NT2/D1 (cell line): ENCODE measurements at regions not wholly inside any gene's neighbourhood (a gene's known extent, or its start where the extent isn't known, plus 50 kb on each side); places are given as distances from the start of the nearest gene placed in this dataset.

Source experiments
- DNase-seq: peaks from one replicate; pipeline ENCODE4 v3.0.0-alpha.2; 2011; ENCODE audit warnings: low read depth, low spot score
- H3K27me3 ChIP-seq: 2 replicates; pipeline ENCODE4 v1.6.0; 2011; ENCODE audit warnings: mild to moderate bottlenecking; ENCODE audit not compliant: insufficient read length, insufficient read depth
- H3K36me3 ChIP-seq: 2 replicates; pipeline ENCODE4 v1.6.1; 2011; ENCODE audit warnings: mild to moderate bottlenecking, low read length, mixed read lengths; ENCODE audit not compliant: insufficient read depth, insufficient read length
- H3K4me1 ChIP-seq: 2 replicates; pipeline ENCODE4 v1.5.1; 2011; ENCODE audit not compliant: insufficient read depth, insufficient read length
- H3K4me3 ChIP-seq: 2 replicates; pipeline ENCODE4 v1.5.1; 2011; ENCODE audit warnings: low read depth; ENCODE audit not compliant: insufficient read length
- H3K9ac ChIP-seq: 2 replicates; pipeline ENCODE4 v1.6.0; 2011; ENCODE audit warnings: low read depth; ENCODE audit not compliant: insufficient read length
- H3K9me3 ChIP-seq: 2 replicates; pipeline ENCODE4 v1.5.1; 2011; ENCODE audit warnings: mild to moderate bottlenecking, low read length; ENCODE audit not compliant: insufficient read depth
- SUZ12 ChIP-seq: IDR thresholded peaks from 2 replicates; pipeline ENCODE4 v1.6.1; 2011; ENCODE audit not compliant: insufficient read length, insufficient read depth; ENCODE audit errors: extremely low read depth
- YY1 ChIP-seq: IDR thresholded peaks from 2 replicates; pipeline ENCODE4 v1.6.1; 2011; ENCODE audit not compliant: insufficient read length, insufficient read depth
- ZNF274 ChIP-seq: IDR thresholded peaks from 2 replicates; pipeline ENCODE4 v1.6.1; 2011; ENCODE audit warnings: mild to moderate bottlenecking, low read depth, low read length

DNA sequence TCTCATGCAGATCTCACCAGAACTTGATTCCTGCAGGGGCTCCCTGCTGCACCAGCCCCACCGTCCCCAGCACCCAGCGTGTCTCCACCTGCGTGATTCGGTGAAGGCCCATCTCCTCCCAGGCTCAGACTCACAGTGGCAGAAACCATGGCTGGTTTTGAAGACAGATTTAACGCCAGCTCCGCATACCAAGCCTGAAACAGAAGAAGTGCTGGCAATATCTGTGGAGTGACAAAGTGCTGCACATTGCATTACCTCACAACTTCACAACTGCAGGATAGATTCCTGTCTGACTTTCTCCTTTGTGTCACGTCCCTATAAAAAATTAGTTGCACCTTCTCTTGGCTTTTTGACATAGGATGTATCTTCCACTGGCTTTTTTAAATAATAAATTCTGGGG lies 120.7 kb downstream of the TTLL2 start:
- no peaks in the 10 kb centered on the region for H3K36me3 ChIP-seq
- no peaks in the 10 kb centered on the region for H3K9me3 ChIP-seq
- H3K9ac ChIP-seq, result no peak overlapping the region
- no peak overlapping the region for H3K4me3 ChIP-seq
- TF ChIP-seq YY1 (no peak), SUZ12 (no peak), ZNF274 (no peak)
- H3K27me3 ChIP-seq, result no peaks in the 10 kb centered on the region
- DNase-seq, result no peak
- H3K4me1 ChIP-seq, result peaks cover 6% of the 10 kb centered on the region

DNA sequence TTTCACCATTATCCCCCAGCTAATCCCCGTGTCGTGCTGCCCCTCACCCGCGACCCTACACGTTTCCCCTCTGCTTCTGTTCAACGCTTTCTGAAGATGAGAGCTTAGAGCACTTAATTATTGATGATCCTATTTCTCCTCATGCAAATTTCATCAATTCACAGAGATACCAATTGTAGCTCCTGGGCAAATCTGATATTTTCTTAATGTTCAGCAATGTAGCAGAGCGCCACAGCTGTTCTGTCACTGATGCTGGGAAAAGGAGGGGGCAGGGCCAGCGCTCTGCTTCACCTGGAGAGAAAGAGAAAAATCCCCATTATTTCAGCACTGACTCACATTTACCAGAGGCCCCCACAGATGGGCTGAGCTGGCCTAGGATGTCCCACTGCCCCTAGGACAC lies 121.2 kb downstream of the TTLL2 start:
- no peaks in the 10 kb centered on the region for H3K36me3 ChIP-seq

DNA sequence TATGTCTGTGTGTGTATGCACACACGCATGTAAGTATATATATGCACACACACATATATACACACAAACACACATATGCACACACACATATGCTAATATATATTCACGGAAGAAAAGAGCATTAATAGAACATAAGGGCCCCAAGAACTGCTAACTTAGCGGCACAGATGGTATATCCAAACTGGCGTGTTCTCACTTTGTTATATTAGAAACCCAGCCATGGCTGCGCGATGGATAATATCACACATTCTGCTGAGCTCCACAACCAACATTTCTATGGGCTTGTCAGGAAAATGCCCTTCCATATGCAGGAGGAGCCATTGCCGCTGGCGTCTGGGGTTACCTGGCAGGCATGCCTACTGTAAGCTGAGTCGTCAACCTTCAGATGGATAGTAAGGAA lies 122.1 kb downstream of the TTLL2 start:
- H3K4me1 ChIP-seq, result peaks cover 6% of the 10 kb centered on the region
- no peaks in the 10 kb centered on the region for H3K27me3 ChIP-seq
- no peak for TF ChIP-seq ZNF274
- TF ChIP-seq YY1, result no peak
- no peak for TF ChIP-seq SUZ12
- no peak overlapping the region for H3K9ac ChIP-seq
- H3K9me3 ChIP-seq, result no peaks in the 10 kb centered on the region
- no peak for DNase-seq
- no peak overlapping the region for H3K4me3 ChIP-seq
- H3K36me3 ChIP-seq, result no peaks in the 10 kb centered on the region

More for the DNA sequence above, 121.2 kb downstream of the TTLL2 start:
- DNase-seq, result no peak
- H3K4me3 ChIP-seq, result no peak overlapping the region
- TF ChIP-seq YY1, result no peak
- no peak for TF ChIP-seq SUZ12
- no peak for TF ChIP-seq ZNF274
- H3K27me3 ChIP-seq, result no peaks in the 10 kb centered on the region
- no peak overlapping the region for H3K9ac ChIP-seq
- peaks cover 6% of the 10 kb centered on the region for H3K4me1 ChIP-seq
- H3K9me3 ChIP-seq, result no peaks in the 10 kb centered on the region

DNA sequence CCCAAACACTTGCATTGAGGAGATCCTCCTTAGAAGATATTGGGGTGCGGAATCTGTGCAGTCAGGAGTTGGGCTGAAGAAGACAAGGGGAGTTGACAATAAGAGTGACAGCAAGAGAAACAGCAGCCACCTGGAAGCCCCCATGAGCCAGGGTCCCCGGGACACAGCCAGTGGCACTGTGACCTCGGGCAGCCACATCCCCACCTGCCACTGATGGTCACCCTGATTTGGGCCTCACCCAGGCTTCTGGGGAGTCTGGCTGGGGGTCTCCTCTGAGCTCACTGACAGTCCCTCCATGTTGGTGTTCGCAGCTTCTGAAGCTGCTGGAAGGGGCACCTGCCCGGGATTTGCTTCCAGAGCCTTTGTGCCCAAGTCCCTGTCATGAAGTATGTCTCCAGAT lies 123.5 kb downstream of the TTLL2 start:
- no peak for DNase-seq
- Histone ChIP-seq H3K27me3 (no peaks in the 10 kb centered on the region), H3K9ac (no peak overlapping the region), H3K36me3 (no peaks in the 10 kb centered on the region), H3K9me3 (no peaks in the 10 kb centered on the region), H3K4me3 (no peak overlapping the region), H3K4me1 (peaks cover 6% of the 10 kb centered on the region)
- TF ChIP-seq SUZ12, result no peak
- no peak for TF ChIP-seq YY1
- TF ChIP-seq ZNF274, result no peak

DNA sequence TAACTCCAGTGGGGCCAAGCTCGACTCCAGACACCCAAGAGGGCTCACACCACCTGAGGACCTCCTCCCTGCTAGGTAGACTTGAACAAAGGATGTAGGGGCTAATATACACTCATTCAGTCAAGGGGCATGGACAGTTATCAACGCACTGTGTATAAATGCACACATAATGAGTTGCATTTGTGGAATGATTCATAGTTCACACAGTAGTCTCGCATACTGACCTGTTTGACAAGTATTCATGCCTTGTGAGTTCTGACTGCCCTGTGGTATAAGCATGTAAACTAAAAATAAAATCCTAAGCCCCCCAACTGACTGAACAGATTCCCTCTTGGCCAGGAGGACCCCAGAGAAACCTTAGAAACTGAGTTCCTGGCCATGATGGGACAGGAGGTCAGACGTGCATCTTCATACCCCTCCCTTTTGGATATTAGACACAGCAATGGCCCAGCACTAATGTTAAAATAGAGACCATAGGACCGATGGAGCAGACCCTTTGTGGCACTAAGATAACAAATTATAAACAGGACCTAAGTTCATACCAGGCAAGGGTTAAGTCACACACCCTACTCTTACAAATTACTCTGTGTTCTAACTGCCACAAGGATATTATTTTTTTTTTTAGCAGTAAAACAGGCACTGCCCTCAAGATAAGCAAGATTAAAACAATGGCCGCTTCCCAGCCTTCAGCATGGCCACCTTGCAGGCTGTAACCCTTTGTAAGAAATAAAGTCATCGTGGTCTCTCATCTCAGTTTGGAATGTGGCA lies 124.4 kb downstream of the TTLL2 start:
- Histone ChIP-seq H3K4me1 (peaks cover 6% of the 10 kb centered on the region), H3K9ac (no peak overlapping the region), H3K9me3 (no peaks in the 10 kb centered on the region), H3K27me3 (no peaks in the 10 kb centered on the region), H3K4me3 (no peak overlapping the region), H3K36me3 (no peaks in the 10 kb centered on the region)
- no peak for DNase-seq
- TF ChIP-seq ZNF274 (no peak), SUZ12 (no peak), YY1 (no peak)

DNA sequence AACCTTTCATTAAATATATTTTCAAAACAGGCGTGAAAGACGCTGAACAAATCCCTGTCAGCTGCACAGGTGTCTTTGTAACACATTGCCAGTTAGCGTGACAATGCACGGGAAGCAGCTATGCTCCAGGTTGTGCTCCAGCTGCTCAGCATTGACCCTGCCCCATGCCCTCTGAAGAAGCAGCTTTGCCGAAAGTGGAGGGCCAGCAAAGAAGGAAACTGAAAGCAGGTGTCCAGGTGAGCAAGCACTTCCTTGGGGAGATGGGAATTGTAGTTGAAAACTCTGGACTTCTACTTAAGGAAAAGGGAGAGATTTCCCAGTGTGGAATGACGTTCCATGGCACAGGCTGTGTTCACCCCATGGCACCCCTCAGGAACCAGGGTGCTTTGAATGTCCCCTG lies 125.7 kb downstream of the TTLL2 start:
- no peaks in the 10 kb centered on the region for H3K9me3 ChIP-seq
- H3K27me3 ChIP-seq, result no peaks in the 10 kb centered on the region
- DNase-seq, result no peak
- peaks cover 3% of the 10 kb centered on the region for H3K4me1 ChIP-seq
- no peak overlapping the region for H3K9ac ChIP-seq
- no peaks in the 10 kb centered on the region for H3K36me3 ChIP-seq
- H3K4me3 ChIP-seq, result no peak overlapping the region
- TF ChIP-seq YY1, result no peak
- TF ChIP-seq SUZ12, result no peak
- no peak for TF ChIP-seq ZNF274

DNA sequence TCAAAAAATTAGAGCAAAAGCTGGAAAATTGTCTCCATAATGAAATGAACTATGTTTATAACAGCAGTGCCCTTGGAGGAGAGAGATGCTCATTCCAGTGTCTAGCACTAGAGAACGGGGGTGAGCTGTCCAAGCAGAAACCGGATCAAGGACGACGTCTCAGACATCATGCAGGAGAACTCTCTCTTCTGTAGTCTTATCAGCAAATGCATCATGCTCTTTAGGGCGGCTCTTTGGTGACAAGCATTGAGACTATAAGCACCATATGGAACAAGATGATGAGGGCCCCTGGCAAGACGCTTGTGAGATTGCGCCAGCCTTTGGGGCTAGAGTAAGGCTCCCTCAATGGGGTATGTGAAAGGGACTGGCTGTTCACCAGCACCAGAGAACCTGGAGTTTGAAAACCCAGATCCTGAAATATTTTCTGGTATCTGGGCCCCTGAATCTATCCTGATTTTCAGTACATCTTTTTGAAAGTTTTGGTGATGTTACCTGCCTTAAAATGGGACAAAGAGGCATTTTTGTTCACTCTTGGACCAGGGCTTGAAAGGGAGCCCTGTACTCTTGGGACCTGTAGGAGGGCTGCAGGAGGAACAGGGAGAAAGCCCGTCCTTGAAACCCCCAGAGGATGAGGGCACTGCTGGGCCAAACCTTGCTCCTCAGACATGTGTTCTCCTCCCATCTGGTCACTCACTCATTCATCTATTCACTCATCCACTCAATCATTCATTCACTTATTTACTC lies 127.6 kb downstream of the TTLL2 start:
- H3K9me3 ChIP-seq, result no peaks in the 10 kb centered on the region
- no peaks in the 10 kb centered on the region for H3K36me3 ChIP-seq
- H3K27me3 ChIP-seq, result no peaks in the 10 kb centered on the region
- no peak overlapping the region for H3K4me3 ChIP-seq
- no peak overlapping the region for H3K9ac ChIP-seq
- TF ChIP-seq SUZ12, result no peak
- TF ChIP-seq YY1, result no peak
- no peaks in the 10 kb centered on the region for H3K4me1 ChIP-seq
- no peak for DNase-seq

DNA sequence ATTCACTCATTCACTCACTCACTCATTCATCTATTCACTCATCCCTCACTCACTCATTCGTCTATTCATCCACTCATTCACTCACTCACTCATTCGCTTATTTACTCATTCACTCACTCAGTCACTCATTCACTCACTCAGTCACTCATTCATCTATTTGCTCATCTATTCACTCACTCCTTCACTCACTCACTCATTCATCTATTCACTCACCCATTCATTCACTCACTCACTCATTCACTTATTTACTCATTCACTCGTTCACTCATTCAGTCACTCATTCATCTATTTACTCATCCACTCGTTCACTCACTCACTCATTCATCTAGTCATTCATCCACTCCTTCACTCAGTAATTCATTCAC lies 128.2 kb downstream of the TTLL2 start:
- Histone ChIP-seq H3K4me3 (no peak overlapping the region), H3K27me3 (no peaks in the 10 kb centered on the region), H3K9ac (no peak overlapping the region), H3K9me3 (no peaks in the 10 kb centered on the region), H3K36me3 (no peaks in the 10 kb centered on the region), H3K4me1 (no peaks in the 10 kb centered on the region)
- TF ChIP-seq SUZ12, result no peak
- no peak for TF ChIP-seq ZNF274
- no peak for TF ChIP-seq YY1
- DNase-seq, result no peak
